MM.1S (cell line): ENCODE measurements at regions not wholly inside any gene's neighbourhood (a gene's known extent, or its start where the extent isn't known, plus 50 kb on each side); places are given as distances from the start of the nearest gene placed in this dataset.

Experiments used
- CTCF ChIP-seq: fragments of 300-600 bp; sonication (generic); IDR thresholded peaks from 2 replicates; pipeline ENCODE4 v1.5.1; 2016; ENCODE audit warnings: antibody characterized with exemption, low read length, mixed read lengths
- EZH2 ChIP-seq: fragments of 300-600 bp; sonication (generic); optimal IDR thresholded peaks from 2 replicates; pipeline ENCODE3; 2017; ENCODE audit warnings: low read depth, mild to moderate bottlenecking, antibody characterized with exemption, low read length, mixed read lengths
- EZH2phosphoT487 ChIP-seq: fragments of 300-600 bp; sonication (generic); IDR thresholded peaks from 2 replicates; pipeline ENCODE4 v1.6.1; 2018; ENCODE audit warnings: antibody characterized with exemption, low read length

- no peak for TF ChIP-seq CTCF
- no peak for TF ChIP-seq EZH2
- no peak for TF ChIP-seq EZH2phosphoT487
Observed at GRCh38 chr1:195872376-195872775, 735.9 kb downstream of the KCNT2 start.
